Naive thymus-derived CD4-positive, alpha-beta T cell (primary cell): ENCODE measurements at regions not wholly inside any gene's neighbourhood (a gene's known extent, or its start where the extent isn't known, plus 50 kb on each side); places are given as distances from the start of the nearest gene placed in this dataset.

ENCODE experiments used
- ATAC-seq: fragments of 150-1000 bp; cut with Tn5 transposase; 2 replicates; pipeline ENCODE4 v1.10.0; 2021; ENCODE audit warnings: mild to moderate bottlenecking, moderate library complexity
- CTCF ChIA-PET: fragments of 350-600 bp; sonication (Branson Sonifier 250); formaldehyde crosslinking; loops from one replicate; lab custom pipeline; 2021; ENCODE audit warnings: antibody characterized with exemption; lab: Charles Lee
- POLR2A ChIA-PET: fragments of 350-600 bp; sonication (Branson Sonifier 250); formaldehyde crosslinking; loops from one replicate; lab custom pipeline; 2021; ENCODE audit warnings: antibody characterized with exemption, inconsistent platforms; lab: Charles Lee
- DNase-seq, 9 donors: peaks; one replicate each; pipeline versions ENCODE4 v3.0.0 to v3.0.0-alpha.2; 2020 to 2022; ENCODE audit warnings: mixed read lengths in 1 of 9
- H3K27ac ChIP-seq: one replicate; pipeline ENCODE4 v1.7.0; 2013; ENCODE audit warnings: mild to moderate bottlenecking, low read depth, low read length, moderate library complexity
- H3K27me3 ChIP-seq, 2 donors: one replicate each; pipeline ENCODE4 v1.7.0; 2013; ENCODE audit warnings: low read length in 2 of 2, mild to moderate bottlenecking in 2 of 2, moderate library complexity in 2 of 2; ENCODE audit not compliant: control insufficient read depth in 2 of 2, insufficient read depth in 2 of 2
- H3K36me3 ChIP-seq, 3 experiments: 1 replicate in 2 of 3; 2 replicates in 1 of 3; pipeline ENCODE4 v1.7.0; 2013; ENCODE audit warnings: low read length in 3 of 3, mild to moderate bottlenecking in 3 of 3, moderate library complexity in 1 of 3; ENCODE audit not compliant: insufficient read depth in 3 of 3, control insufficient read depth in 2 of 3
- H3K4me1 ChIP-seq, 2 donors: one replicate each; pipeline ENCODE4 v1.7.0; 2013; ENCODE audit warnings: low read length in 2 of 2, mild to moderate bottlenecking in 2 of 2, moderate library complexity in 1 of 2; ENCODE audit not compliant: control insufficient read depth in 2 of 2, insufficient read depth in 2 of 2
- H3K4me3 ChIP-seq: 2 replicates; pipeline ENCODE4 v1.7.0; 2013; ENCODE audit warnings: mild to moderate bottlenecking, low read length
- H3K9me3 ChIP-seq, 3 experiments: 1 replicate in 2 of 3; 2 replicates in 1 of 3; pipeline ENCODE4 v1.7.0; 2013; ENCODE audit warnings: low read length in 3 of 3; ENCODE audit not compliant: control insufficient read depth in 2 of 3
- H3K27ac Mint-ChIP-seq, 9 donors: one replicate each; pipeline ENCODE4 v1.8.0; 2020 to 2022; ENCODE audit warnings: mixed read lengths in 9 of 9, mild to moderate bottlenecking in 8 of 9, moderate library complexity in 5 of 9, inconsistent platforms in 2 of 9
- H3K27me3 Mint-ChIP-seq, 5 donors: one replicate each; pipeline ENCODE4 v1.8.0; 2021 to 2022; ENCODE audit warnings: mixed read lengths in 5 of 5, mild to moderate bottlenecking in 1 of 5
- H3K36me3 Mint-ChIP-seq, 5 donors: one replicate each; pipeline ENCODE4 v1.8.0; 2020 to 2022; ENCODE audit warnings: mixed read lengths in 5 of 5, mild to moderate bottlenecking in 3 of 5, inconsistent platforms in 1 of 5
- H3K4me1 Mint-ChIP-seq, 7 donors: one replicate each; pipeline ENCODE4 v1.8.0; 2020 to 2022; ENCODE audit warnings: mixed read lengths in 7 of 7, mild to moderate bottlenecking in 3 of 7, inconsistent platforms in 1 of 7
- H3K4me3 Mint-ChIP-seq, 10 donors: one replicate each; pipeline ENCODE4 v1.8.0; 2020 to 2022; ENCODE audit warnings: mild to moderate bottlenecking in 10 of 10, mixed read lengths in 10 of 10, moderate library complexity in 6 of 10, inconsistent platforms in 2 of 10
- H3K9me3 Mint-ChIP-seq, 11 donors: one replicate each; pipeline ENCODE4 v1.8.0; 2020 to 2022; ENCODE audit warnings: mixed read lengths in 11 of 11, mild to moderate bottlenecking in 4 of 11, inconsistent platforms in 1 of 11, moderate library complexity in 1 of 11
- intact Hi-C, 2 donors: fragments of 100-400 bp; cut with micrococcal nuclease; formaldehyde crosslinking; loops; one replicate each; pipeline ENCODE4 v1.15.1; 2023

- no peaks in the 10 kb centered on the region for H3K4me1 Mint-ChIP-seq
- H3K27me3 Mint-ChIP-seq: peaks cover 0 to 4% (median 0%) of the 10 kb centered on the region in 5 donors
- DNase-seq: no peak
- no peak overlapping the region for H3K4me3 ChIP-seq
- H3K9me3 ChIP-seq: no peaks in the 10 kb centered on the region
- no peaks in the 10 kb centered on the region for H3K36me3 Mint-ChIP-seq
- no peak for ATAC-seq
- H3K36me3 ChIP-seq: no peaks in the 10 kb centered on the region
- H3K4me3 Mint-ChIP-seq: no peak overlapping the region
- H3K27me3 ChIP-seq: no peaks in the 10 kb centered on the region
- no peak overlapping the region for H3K27ac Mint-ChIP-seq
- H3K4me1 ChIP-seq: no peaks in the 10 kb centered on the region
- ChIA-PET POLR2A (no interaction called here), CTCF (no interaction called here)
- intact Hi-C loops: no loop called here
- H3K27ac ChIP-seq: no peak overlapping the region
- peaks cover 0 to 19% (median 6%) of the 10 kb centered on the region in 11 donors for H3K9me3 Mint-ChIP-seq
These were observed 460.1 kb upstream of the TLE4 start for GRCh38 chr9:79111653-79112052.

GRCh38 chr9:79115176-79115575 lies 456.6 kb upstream of the TLE4 start:
- CTCF ChIA-PET: no interaction called here
- H3K27me3 Mint-ChIP-seq: peaks cover 0 to 11% (median 4%) of the 10 kb centered on the region in 5 donors
- peaks cover 0 to 3% (median 0%) of the 10 kb centered on the region in 11 donors for H3K9me3 Mint-ChIP-seq
- H3K4me1 Mint-ChIP-seq: no peaks in the 10 kb centered on the region
- H3K27ac ChIP-seq: no peak overlapping the region
- no peak for DNase-seq
- no peaks in the 10 kb centered on the region for H3K36me3 Mint-ChIP-seq
- POLR2A ChIA-PET: no interaction called here
- H3K36me3 ChIP-seq: no peaks in the 10 kb centered on the region
- intact Hi-C loops: no loop called here
- H3K9me3 ChIP-seq: no peaks in the 10 kb centered on the region
- no peak overlapping the region for H3K4me3 Mint-ChIP-seq
- no peak for ATAC-seq
- H3K4me1 ChIP-seq: no peaks in the 10 kb centered on the region
- no peak overlapping the region for H3K4me3 ChIP-seq
- no peaks in the 10 kb centered on the region for H3K27me3 ChIP-seq
- no peak overlapping the region for H3K27ac Mint-ChIP-seq

GRCh38 chr9:79116041-79116440 lies 455.7 kb upstream of the TLE4 start:
- intact Hi-C loops: no loop called here
- ChIA-PET POLR2A (no interaction called here), CTCF (no interaction called here)
- no peak for DNase-seq
- no peak overlapping the region for H3K4me3 Mint-ChIP-seq
- peaks cover 0 to 5% (median 0%) of the 10 kb centered on the region in 11 donors for H3K9me3 Mint-ChIP-seq
- Histone ChIP-seq H3K27ac (no peak overlapping the region), H3K9me3 (no peaks in the 10 kb centered on the region), H3K4me1 (no peaks in the 10 kb centered on the region), H3K36me3 (no peaks in the 10 kb centered on the region), H3K4me3 (no peak overlapping the region), H3K27me3 (no peaks in the 10 kb centered on the region)
- no peaks in the 10 kb centered on the region for H3K4me1 Mint-ChIP-seq
- H3K36me3 Mint-ChIP-seq: no peaks in the 10 kb centered on the region
- no peak overlapping the region for H3K27ac Mint-ChIP-seq
- peaks cover 0 to 11% (median 4%) of the 10 kb centered on the region in 5 donors for H3K27me3 Mint-ChIP-seq
- no peak for ATAC-seq

- POLR2A ChIA-PET: no interaction called here
- H3K27ac ChIP-seq: no peak overlapping the region
- CTCF ChIA-PET: no interaction called here
These were observed 455.1 kb upstream of the TLE4 start for GRCh38 chr9:79116709-79117108.

GRCh38 chr9:79120533-79120932 lies 451.2 kb upstream of the TLE4 start:
- no peak overlapping the region for H3K27ac Mint-ChIP-seq
- intact Hi-C loops: no loop called here
- CTCF ChIA-PET: no interaction called here

More at GRCh38 chr9:79116709-79117108, 455.1 kb upstream of the TLE4 start:
- H3K27ac Mint-ChIP-seq: no peak overlapping the region
- no peaks in the 10 kb centered on the region for H3K4me1 Mint-ChIP-seq
- Histone ChIP-seq H3K9me3 (no peaks in the 10 kb centered on the region), H3K4me1 (no peaks in the 10 kb centered on the region), H3K36me3 (no peaks in the 10 kb centered on the region), H3K4me3 (no peak overlapping the region), H3K27me3 (no peaks in the 10 kb centered on the region)
- no peak for DNase-seq
- no peak for ATAC-seq
- H3K27me3 Mint-ChIP-seq: peaks cover 0 to 11% (median 4%) of the 10 kb centered on the region in 5 donors
- H3K4me3 Mint-ChIP-seq: no peak overlapping the region
- intact Hi-C loops: no loop called here
- H3K9me3 Mint-ChIP-seq: peaks cover 0 to 5% (median 0%) of the 10 kb centered on the region in 11 donors
- H3K36me3 Mint-ChIP-seq: no peaks in the 10 kb centered on the region

GRCh38 chr9:79120941-79121340 lies 450.8 kb upstream of the TLE4 start:
- no peak overlapping the region for H3K27ac Mint-ChIP-seq
- peaks cover 0 to 3% (median 0%) of the 10 kb centered on the region in 5 donors for H3K36me3 Mint-ChIP-seq
- Histone ChIP-seq H3K9me3 (no peaks in the 10 kb centered on the region), H3K27me3 (no peaks in the 10 kb centered on the region), H3K27ac (no peak overlapping the region), H3K36me3 (no peaks in the 10 kb centered on the region), H3K4me1 (no peaks in the 10 kb centered on the region), H3K4me3 (no peak overlapping the region)
- no peaks in the 10 kb centered on the region for H3K4me1 Mint-ChIP-seq
- peaks cover 0 to 2% (median 0%) of the 10 kb centered on the region in 11 donors for H3K9me3 Mint-ChIP-seq
- ChIA-PET CTCF (no interaction called here), POLR2A (no interaction called here)
- DNase-seq (no peak), ATAC-seq (no peak)
- H3K4me3 Mint-ChIP-seq: no peak overlapping the region
- peaks cover 0 to 11% (median 3%) of the 10 kb centered on the region in 5 donors for H3K27me3 Mint-ChIP-seq
- intact Hi-C loops: no loop called here

More at GRCh38 chr9:79120533-79120932, 451.2 kb upstream of the TLE4 start:
- H3K36me3 ChIP-seq: no peaks in the 10 kb centered on the region
- no peak overlapping the region for H3K4me3 ChIP-seq
- H3K4me1 Mint-ChIP-seq: no peaks in the 10 kb centered on the region
- H3K9me3 ChIP-seq: no peaks in the 10 kb centered on the region
- no peak overlapping the region for H3K27ac ChIP-seq
- H3K36me3 Mint-ChIP-seq: peaks cover 0 to 3% (median 0%) of the 10 kb centered on the region in 5 donors
- H3K4me1 ChIP-seq: no peaks in the 10 kb centered on the region
- H3K27me3 ChIP-seq: no peaks in the 10 kb centered on the region
- peaks cover 0 to 11% (median 3%) of the 10 kb centered on the region in 5 donors for H3K27me3 Mint-ChIP-seq
- POLR2A ChIA-PET: no interaction called here
- no peak for ATAC-seq
- DNase-seq: no peak
- H3K4me3 Mint-ChIP-seq: no peak overlapping the region
- peaks cover 0 to 2% (median 0%) of the 10 kb centered on the region in 11 donors for H3K9me3 Mint-ChIP-seq

- no peaks in the 10 kb centered on the region for H3K36me3 ChIP-seq
These were observed 448.4 kb upstream of the TLE4 start for GRCh38 chr9:79123415-79123814.

More at GRCh38 chr9:79123415-79123814, 448.4 kb upstream of the TLE4 start:
- no peaks in the 10 kb centered on the region for H3K9me3 ChIP-seq
- peaks cover 0 to 3% (median 0%) of the 10 kb centered on the region in 5 donors for H3K36me3 Mint-ChIP-seq
- H3K4me3 ChIP-seq: no peak overlapping the region
- peaks cover 0 to 2% (median 0%) of the 10 kb centered on the region in 11 donors for H3K9me3 Mint-ChIP-seq
- ATAC-seq (no peak), DNase-seq (no peak)
- no peaks in the 10 kb centered on the region for H3K4me1 ChIP-seq
- no peak overlapping the region for H3K4me3 Mint-ChIP-seq
- intact Hi-C loops: no loop called here
- no peak overlapping the region for H3K27ac Mint-ChIP-seq
- H3K27ac ChIP-seq: no peak overlapping the region
- peaks cover 0 to 7% (median 0%) of the 10 kb centered on the region in 5 donors for H3K27me3 Mint-ChIP-seq
- CTCF ChIA-PET: no interaction called here
- POLR2A ChIA-PET: no interaction called here
- no peaks in the 10 kb centered on the region for H3K4me1 Mint-ChIP-seq
- no peaks in the 10 kb centered on the region for H3K27me3 ChIP-seq
